ENCODE measurements at regions not wholly inside any gene's neighbourhood (a gene's known extent, or its start where the extent isn't known, plus 50 kb on each side); places are given as distances from the start of the nearest gene placed in this dataset.

DNA sequence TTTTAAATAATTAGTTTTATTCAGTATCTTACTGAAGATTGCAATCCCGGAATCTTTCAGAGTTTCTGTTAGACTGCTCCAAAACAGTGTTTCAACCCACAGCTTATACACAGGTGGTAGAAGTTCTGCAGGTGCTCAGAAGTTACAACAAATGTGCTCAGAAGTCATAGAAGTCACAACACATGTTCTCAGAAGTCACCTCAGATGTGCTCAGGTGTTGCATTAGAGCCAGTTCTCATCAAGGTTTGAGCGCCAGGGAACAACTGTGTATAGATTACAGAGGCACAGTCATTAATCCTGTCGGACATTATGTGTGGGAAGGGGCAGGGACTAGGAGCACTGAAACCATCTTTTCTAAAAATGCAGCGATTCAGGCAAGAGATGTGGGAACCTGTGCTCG is 124.5 kb downstream of the ARSF start:
- H4K20me1 ChIP-seq (replicated peaks; ENCODE audit: insufficient read depth) = no peaks in the 10 kb centered on the region
- Mint-ChIP-seq H3K4me3 (no peak overlapping the region), H3K36me3 (ENCODE audit: low read depth) (no peaks in the 10 kb centered on the region), H3K27me3 (ENCODE audit: insufficient read depth, low read depth, poor library complexity) (no peaks in the 10 kb centered on the region), H3K4me1 (peaks cover 11% of the 10 kb centered on the region; the same call in 2 of the 3 replicates), H3K27ac (no peak overlapping the region), H3K9me3 (no peaks in the 10 kb centered on the region)
- no peaks in the 10 kb centered on the region for H3K9me2 ChIP-seq (ENCODE audit: insufficient read depth)
- H3K4me2 ChIP-seq = no peak overlapping the region
- TF ChIP-seq ZNF331 (CRISPR knock-in tag; IDR thresholded peaks at IDR 0.05; ENCODE audit: low read depth) (no peak), STAT1 (IDR thresholded peaks at IDR 0.05; ENCODE audit: unreplicated experiment) (no peak), CREB1 (CRISPR knock-in tag; IDR thresholded peaks at IDR 0.05; ENCODE audit: low read depth) (no peak), JUNB (IDR thresholded peaks at IDR 0.05; ENCODE audit: unreplicated experiment) (no peak), EZH2 (IDR thresholded peaks at IDR 0.05; ENCODE audit: low read depth, unreplicated experiment) (no peak)
- TF ChIP-seq, protein P1, sequence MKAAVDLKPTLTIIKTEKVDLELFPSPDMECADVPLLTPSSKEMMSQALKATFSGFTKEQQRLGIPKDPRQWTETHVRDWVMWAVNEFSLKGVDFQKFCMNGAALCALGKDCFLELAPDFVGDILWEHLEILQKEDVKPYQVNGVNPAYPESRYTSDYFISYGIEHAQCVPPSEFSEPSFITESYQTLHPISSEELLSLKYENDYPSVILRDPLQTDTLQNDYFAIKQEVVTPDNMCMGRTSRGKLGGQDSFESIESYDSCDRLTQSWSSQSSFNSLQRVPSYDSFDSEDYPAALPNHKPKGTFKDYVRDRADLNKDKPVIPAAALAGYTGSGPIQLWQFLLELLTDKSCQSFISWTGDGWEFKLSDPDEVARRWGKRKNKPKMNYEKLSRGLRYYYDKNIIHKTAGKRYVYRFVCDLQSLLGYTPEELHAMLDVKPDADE (IDR thresholded peaks at IDR 0.05) = no peak
- TF ChIP-seq, protein P2, sequence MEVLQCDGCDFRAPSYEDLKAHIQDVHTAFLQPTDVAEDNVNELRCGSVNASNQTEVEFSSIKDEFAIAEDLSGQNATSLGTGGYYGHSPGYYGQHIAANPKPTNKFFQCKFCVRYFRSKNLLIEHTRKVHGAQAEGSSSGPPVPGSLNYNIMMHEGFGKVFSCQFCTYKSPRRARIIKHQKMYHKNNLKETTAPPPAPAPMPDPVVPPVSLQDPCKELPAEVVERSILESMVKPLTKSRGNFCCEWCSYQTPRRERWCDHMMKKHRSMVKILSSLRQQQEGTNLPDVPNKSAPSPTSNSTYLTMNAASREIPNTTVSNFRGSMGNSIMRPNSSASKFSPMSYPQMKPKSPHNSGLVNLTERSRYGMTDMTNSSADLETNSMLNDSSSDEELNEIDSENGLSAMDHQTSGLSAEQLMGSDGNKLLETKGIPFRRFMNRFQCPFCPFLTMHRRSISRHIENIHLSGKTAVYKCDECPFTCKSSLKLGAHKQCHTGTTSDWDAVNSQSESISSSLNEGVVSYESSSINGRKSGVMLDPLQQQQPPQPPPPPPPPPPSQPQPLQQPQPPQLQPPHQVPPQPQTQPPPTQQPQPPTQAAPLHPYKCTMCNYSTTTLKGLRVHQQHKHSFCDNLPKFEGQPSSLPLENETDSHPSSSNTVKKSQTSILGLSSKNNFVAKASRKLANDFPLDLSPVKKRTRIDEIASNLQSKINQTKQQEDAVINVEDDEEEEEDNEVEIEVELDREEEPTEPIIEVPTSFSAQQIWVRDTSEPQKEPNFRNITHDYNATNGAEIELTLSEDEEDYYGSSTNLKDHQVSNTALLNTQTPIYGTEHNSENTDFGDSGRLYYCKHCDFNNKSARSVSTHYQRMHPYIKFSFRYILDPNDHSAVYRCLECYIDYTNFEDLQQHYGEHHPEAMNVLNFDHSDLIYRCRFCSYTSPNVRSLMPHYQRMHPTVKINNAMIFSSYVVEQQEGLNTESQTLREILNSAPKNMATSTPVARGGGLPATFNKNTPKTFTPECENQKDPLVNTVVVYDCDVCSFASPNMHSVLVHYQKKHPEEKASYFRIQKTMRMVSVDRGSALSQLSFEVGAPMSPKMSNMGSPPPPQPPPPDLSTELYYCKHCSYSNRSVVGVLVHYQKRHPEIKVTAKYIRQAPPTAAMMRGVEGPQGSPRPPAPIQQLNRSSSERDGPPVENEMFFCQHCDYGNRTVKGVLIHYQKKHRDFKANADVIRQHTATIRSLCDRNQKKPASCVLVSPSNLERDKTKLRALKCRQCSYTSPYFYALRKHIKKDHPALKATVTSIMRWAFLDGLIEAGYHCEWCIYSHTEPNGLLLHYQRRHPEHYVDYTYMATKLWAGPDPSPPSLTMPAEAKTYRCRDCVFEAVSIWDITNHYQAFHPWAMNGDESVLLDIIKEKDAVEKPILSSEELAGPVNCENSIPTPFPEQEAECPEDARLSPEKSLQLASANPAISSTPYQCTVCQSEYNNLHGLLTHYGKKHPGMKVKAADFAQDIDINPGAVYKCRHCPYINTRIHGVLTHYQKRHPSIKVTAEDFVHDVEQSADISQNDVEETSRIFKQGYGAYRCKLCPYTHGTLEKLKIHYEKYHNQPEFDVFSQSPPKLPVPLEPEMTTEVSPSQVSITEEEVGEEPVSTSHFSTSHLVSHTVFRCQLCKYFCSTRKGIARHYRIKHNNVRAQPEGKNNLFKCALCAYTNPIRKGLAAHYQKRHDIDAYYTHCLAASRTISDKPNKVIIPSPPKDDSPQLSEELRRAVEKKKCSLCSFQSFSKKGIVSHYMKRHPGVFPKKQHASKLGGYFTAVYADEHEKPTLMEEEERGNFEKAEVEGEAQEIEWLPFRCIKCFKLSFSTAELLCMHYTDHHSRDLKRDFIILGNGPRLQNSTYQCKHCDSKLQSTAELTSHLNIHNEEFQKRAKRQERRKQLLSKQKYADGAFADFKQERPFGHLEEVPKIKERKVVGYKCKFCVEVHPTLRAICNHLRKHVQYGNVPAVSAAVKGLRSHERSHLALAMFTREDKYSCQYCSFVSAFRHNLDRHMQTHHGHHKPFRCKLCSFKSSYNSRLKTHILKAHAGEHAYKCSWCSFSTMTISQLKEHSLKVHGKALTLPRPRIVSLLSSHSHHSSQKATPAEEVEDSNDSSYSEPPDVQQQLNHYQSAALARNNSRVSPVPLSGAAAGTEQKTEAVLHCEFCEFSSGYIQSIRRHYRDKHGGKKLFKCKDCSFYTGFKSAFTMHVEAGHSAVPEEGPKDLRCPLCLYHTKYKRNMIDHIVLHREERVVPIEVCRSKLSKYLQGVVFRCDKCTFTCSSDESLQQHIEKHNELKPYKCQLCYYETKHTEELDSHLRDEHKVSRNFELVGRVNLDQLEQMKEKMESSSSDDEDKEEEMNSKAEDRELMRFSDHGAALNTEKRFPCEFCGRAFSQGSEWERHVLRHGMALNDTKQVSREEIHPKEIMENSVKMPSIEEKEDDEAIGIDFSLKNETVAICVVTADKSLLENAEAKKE (CRISPR knock-in tag; IDR thresholded peaks at IDR 0.05) = no peak
- TF ChIP-seq, protein P3, sequence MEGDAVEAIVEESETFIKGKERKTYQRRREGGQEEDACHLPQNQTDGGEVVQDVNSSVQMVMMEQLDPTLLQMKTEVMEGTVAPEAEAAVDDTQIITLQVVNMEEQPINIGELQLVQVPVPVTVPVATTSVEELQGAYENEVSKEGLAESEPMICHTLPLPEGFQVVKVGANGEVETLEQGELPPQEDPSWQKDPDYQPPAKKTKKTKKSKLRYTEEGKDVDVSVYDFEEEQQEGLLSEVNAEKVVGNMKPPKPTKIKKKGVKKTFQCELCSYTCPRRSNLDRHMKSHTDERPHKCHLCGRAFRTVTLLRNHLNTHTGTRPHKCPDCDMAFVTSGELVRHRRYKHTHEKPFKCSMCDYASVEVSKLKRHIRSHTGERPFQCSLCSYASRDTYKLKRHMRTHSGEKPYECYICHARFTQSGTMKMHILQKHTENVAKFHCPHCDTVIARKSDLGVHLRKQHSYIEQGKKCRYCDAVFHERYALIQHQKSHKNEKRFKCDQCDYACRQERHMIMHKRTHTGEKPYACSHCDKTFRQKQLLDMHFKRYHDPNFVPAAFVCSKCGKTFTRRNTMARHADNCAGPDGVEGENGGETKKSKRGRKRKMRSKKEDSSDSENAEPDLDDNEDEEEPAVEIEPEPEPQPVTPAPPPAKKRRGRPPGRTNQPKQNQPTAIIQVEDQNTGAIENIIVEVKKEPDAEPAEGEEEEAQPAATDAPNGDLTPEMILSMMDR (conservative IDR thresholded peaks at IDR 0.05; ENCODE audit: low read depth in 2 of 2) = no peak
- H3K36me3 ChIP-seq (ENCODE audit: insufficient read depth) = no peaks in the 10 kb centered on the region
- H3K4me1 ChIP-seq (ENCODE audit: insufficient read depth) = peaks cover 9% of the 10 kb centered on the region; the same call in 1 of the 2 replicates
- no peak overlapping the region for H3K4me3 ChIP-seq
- ATAC-seq = no peak
- no peak for DNase-seq (ENCODE audit: low spot score)
- no peaks in the 10 kb centered on the region for H3K79me2 ChIP-seq (replicated peaks; ENCODE audit: insufficient read depth)
- no peaks in the 10 kb centered on the region for H3F3A ChIP-seq (replicated peaks; ENCODE audit: low read depth)
- H3K27me3 ChIP-seq (ENCODE audit: insufficient read depth) = no peaks in the 10 kb centered on the region
- no peak overlapping the region for H3K27ac ChIP-seq (ENCODE audit: low read depth)
- H2AFZ ChIP-seq = no peak overlapping the region
